ENCODE measurements at regions not wholly inside any gene's neighbourhood (a gene's known extent, or its start where the extent isn't known, plus 50 kb on each side); places are given as distances from the start of the nearest gene placed in this dataset.
"Not testable (repeated sequence)": the region's sequence is repeated elsewhere in the genome, so short reads cannot be mapped to it uniquely, and the experiment has no call there.

- DNase-seq: no peak
Measured at GRCh38 chr5:1997640-1998347, 115.1 kb upstream of the IRX4 start.

GRCh38 chr5:1995491-1995890, 112.8 kb upstream of the IRX4 start:
- no peak for DNase-seq

GRCh38 chr5:1987471-1987870, 104.7 kb upstream of the IRX4 start:
- DNase-seq: no peak

DNA sequence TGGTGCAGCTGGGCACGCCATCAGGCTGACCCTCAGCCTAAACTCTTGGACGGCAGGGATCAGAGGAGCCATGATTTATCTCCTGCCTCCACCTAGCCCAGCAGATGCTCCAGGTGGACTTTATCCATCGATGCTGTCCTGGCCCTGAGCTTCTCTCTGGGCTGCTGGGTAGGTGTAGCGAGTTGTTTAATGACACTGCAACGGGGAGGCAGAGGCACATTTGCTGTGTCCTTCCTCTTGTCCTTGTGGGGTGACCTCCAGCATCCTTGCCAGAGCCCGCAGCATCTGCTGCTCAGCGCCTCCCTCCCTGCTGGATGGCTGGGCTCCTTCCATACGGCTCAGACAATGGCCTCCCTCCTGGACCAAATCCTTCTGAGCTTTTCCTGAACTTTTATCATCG, 103.1 kb upstream of the IRX4 start:
- DNase-seq: no peak

DNA sequence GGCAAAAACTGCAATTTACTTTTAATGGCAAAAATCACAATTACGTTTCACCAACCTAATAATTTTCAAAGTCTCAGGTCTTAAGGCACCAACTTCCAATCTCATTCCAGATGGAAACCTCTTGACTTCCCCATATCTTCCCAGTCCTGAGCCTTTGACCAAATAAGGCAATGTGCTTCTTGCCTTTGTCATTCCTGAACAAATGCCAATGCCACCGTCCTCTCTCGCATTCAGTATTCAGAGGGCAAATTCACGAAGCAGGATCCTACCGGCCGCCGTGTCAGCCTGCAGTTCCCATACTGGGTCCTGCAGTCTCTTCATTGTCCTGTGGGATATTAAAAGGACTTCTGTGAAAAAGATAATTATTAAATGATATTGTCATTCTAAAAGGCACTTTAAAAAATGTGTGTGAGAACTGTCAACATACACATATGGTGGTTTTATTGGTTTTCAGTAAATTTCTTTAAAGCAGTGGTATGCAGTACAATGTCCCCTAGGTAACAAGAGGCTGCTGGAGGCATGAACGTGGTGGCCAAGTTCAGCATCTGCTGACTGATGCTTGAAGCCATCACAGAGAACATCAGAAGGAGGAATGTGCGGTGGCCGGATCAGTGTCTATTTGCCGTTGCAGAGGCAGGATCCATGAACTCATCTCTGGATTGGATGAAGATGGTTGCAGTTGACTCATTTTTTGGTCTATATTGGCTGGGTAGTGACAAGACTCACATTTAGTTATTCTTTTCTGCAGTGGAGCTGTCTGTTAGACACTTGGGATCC, 101.4 kb upstream of the IRX4 start:
- DNase-seq: no peak

DNA sequence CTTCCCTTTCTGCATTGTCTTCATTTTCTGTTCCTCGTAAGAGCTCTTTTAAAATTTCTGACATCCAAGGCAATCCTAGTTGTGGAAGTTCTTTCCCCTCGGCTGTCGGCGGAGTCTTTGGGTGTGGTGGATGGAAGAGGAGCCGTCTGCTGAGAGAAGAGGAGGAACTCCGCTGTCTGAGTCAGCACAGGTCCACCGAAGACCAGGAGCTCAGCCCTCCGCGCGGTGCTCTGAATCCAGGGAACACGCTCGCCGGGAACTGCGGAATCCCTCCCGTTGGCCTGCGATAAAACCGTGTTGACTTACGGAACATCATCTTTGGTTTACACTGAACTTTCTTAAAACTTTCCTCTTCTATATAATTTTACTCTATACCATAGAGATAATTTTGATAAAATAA, 100.7 kb upstream of the IRX4 start:
- DNase-seq: no peak

- not testable (repeated sequence) for DNase-seq
Measured at GRCh38 chr5:1982561-1982960, 99.8 kb upstream of the IRX4 start.

- DNase-seq: no peak
Measured at GRCh38 chr5:1975898-1976765, 93.4 kb upstream of the IRX4 start.

DNA sequence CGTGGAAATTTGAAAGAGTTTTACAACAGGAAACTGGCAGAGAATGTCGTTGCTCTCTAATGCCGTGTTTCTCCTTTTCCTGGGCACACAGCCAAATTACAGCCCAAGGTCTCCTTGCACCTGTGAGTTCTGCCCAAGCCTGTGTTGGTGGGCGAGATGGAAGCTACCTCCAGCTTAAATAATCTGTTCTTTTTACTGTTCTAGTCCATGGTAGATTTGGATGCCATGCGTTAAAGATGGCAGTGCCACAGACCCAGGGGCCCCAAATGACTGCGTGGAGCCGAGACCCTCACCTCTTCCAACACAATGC, 92.6 kb upstream of the IRX4 start:
- DNase-seq: no peak

- DNase-seq: no peak
Measured at GRCh38 chr5:1974501-1975405, 92.0 kb upstream of the IRX4 start.

DNA sequence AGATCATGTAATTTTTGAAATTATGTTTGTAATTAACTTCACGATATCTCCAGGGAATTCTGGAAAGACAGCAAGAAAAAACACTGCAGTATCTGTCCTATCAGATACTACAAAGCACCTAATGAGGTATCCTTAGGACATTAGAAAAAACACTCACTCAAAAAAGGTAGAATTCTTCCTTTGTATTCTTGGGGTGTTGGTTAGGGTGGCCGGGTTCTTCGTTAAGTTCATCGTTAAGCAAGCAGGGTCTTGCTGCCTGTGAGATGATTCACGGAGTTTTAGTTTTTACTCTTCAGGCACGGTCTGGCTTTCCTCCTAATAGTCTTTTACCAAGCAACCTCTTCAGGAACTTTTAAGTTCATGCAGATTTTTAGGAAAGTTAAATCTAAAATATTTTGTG, 91.4 kb upstream of the IRX4 start:
- DNase-seq: no peak

DNA sequence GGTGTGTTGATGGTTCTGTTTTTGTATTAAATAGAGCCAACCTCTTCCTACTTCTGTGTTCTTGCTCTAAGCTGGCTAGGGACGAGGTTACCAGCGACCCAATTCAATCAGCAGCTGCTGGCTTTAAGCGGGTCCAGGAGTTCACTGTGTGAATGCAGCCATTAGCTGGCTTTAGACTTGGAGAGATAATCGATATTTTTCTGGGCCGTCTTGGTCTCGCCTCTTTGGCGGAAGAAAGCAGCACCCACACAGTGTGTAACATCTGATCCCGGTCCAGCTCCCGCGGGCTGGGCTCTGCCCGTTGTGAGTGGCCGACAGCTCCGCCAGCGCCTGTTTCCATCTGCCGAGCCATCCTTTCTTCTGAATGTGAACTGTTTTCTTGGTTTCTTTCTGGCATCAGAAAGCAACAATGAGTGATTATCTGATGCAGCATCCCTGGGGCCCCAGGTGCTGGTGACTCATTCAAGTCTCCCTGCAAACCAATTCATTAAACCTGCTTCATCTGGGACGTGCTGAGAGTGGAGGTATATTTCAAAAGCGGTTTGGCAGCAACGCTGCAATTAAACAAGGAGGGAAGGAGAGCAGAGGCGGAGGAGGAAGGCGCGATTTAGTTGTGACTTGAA, 90.8 kb upstream of the IRX4 start:
- DNase-seq: no peak

- DNase-seq: no peak
Measured at GRCh38 chr5:1971944-1972343, 89.2 kb upstream of the IRX4 start.

DNA sequence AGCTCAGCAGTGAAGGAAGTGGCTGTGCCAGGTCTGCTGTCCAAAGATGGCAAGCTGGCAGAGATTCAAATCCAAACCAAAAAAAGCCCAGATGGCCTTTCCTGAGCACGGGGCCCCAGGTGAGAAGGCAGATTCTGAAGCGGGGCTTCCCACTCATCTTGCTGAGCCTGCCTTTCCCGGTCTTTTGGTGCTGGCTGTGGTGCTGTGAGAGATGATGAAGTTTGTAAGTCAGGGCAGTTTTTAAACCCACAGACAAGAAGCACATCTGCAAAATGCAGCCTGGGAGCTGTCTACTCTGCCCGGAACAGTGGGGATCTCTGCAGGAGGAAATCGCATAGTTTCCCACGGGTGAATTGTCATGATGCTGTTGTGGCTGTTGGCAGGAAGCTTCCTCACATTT, 85.0 kb upstream of the IRX4 start:
- DNase-seq: no peak

- DNase-seq: no peak
Measured at GRCh38 chr5:1966461-1966860, 83.7 kb upstream of the IRX4 start.

GRCh38 chr5:1965925-1966324, 83.2 kb upstream of the IRX4 start:
- DNase-seq: no peak

DNA sequence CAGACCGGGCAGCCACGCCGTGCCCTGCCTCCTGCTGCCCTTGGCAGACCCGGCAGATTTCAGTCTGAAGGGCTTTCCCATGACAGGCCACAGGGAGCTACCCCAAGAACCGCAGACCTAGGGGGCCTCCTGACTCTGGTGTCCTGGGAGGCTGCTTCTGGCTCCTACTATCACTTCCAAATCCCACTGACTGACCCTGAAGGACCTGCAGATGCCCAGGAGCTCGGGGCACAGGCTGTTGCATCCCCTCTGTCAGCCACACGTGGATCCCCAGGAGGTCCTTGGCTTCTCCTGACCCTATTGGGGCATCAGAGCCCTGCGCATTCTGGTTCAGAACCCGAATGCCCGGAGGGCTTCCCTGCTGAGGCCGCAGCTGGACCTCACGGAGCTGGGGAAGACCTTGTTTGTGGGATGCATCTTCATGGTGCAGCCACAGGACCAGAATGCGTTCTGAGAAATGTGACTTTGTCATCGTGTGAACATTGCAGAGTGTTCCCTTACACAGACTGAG, 81.3 kb upstream of the IRX4 start:
- no peak for DNase-seq

- DNase-seq: no peak
Measured at GRCh38 chr5:1963358-1963757, 80.6 kb upstream of the IRX4 start.

GRCh38 chr5:1962619-1963355, 80.1 kb upstream of the IRX4 start:
- no peak for DNase-seq

DNA sequence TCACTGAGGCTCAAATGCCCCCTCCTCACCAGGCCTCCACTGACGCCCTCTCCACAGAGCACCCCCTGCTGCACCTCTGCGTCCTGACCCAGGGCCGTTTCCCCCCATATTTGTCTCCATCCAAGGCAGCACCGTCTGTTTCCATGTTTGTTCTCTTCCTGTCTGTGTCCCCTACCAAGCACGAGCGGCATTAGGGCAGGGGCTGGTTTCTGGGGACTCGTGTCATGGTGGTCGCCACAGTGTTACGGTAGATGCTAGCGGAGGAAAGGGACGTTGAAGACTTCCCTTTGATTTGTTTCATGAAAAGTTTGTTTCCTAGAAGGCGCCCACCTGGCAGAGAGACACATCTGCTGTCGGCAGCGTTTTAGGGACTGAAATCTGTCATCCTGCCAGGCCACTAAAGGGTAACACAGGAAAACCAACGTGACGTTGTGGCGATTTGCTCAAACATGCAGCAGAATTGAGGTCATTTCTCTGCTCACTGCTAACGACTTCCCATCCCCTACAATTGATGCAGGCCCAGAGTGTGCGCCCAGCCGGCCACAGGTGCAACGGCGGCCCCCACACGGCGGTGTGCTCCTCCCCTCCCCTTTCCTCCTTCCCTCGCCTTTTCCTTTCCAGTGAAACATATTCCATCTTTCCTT, 79.3 kb upstream of the IRX4 start:
- DNase-seq: no peak

Data from DMS79 (cell line).